Uterus (tissue), 2 donors: ENCODE measurements at regions not wholly inside any gene's neighbourhood (a gene's known extent, or its start where the extent isn't known, plus 50 kb on each side); places are given as distances from the start of the nearest gene placed in this dataset.

ENCODE experiments used
- POLR2A ChIP-seq, 2 donors: fragments of 450-650 bp; IDR thresholded peaks; one replicate each; pipeline ENCODE4 v1.6.1; 2016; ENCODE audit warnings: antibody characterized with exemption in 2 of 2, mild to moderate bottlenecking in 1 of 2, moderate library complexity in 1 of 2
- TF ChIP-seq, protein P1 (sequence below), 4 experiments: fragments of 200-600 bp in 2 of 4; fragments of 450-650 bp in 2 of 4; sonication (generic) in 2 of 4; IDR thresholded peaks; one replicate each; pipeline ENCODE4 v1.5.1; 2016 to 2019; ENCODE audit warnings: antibody characterized with exemption in 4 of 4, mild to moderate bottlenecking in 2 of 4, moderate library complexity in 1 of 4

GRCh38 chr15:62841891-62842559, 200.5 kb upstream of the TPM1 start:
- TF ChIP-seq, protein P1, sequence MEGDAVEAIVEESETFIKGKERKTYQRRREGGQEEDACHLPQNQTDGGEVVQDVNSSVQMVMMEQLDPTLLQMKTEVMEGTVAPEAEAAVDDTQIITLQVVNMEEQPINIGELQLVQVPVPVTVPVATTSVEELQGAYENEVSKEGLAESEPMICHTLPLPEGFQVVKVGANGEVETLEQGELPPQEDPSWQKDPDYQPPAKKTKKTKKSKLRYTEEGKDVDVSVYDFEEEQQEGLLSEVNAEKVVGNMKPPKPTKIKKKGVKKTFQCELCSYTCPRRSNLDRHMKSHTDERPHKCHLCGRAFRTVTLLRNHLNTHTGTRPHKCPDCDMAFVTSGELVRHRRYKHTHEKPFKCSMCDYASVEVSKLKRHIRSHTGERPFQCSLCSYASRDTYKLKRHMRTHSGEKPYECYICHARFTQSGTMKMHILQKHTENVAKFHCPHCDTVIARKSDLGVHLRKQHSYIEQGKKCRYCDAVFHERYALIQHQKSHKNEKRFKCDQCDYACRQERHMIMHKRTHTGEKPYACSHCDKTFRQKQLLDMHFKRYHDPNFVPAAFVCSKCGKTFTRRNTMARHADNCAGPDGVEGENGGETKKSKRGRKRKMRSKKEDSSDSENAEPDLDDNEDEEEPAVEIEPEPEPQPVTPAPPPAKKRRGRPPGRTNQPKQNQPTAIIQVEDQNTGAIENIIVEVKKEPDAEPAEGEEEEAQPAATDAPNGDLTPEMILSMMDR (IDR thresholded peaks at IDR 0.05) = no peak
- no peak for TF ChIP-seq POLR2A (IDR thresholded peaks at IDR 0.05)
